NCI-H1930 (cell line): ENCODE measurements at regions not wholly inside any gene's neighbourhood (a gene's known extent, or its start where the extent isn't known, plus 50 kb on each side); places are given as distances from the start of the nearest gene placed in this dataset.

Experiments used
- DNase-seq, 2 experiments: peaks; one replicate each; lab custom pipeline; 2025; lab: John Stamatoyannopoulos, UW

DNA sequence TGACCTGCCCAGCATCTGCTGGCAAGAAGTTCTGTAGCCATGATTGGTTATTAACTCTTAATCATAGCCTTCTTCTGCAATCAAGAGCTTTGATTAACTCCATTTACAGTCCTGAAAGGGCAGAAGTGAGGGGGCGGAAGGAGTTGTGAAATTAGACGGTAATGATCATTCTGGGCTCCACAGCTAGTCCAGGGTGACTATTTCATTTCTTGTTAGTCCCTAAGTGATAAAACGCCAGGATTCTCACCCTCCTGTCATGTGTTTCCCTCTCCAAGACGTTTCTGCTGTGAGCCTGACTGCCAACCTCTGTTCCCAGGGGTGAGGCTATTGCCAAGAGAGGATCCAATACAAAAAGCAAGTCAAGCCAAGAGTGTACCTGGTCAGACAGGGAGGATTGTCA is 155.9 kb upstream of the IPO5 start:
- no peak for DNase-seq

DNA sequence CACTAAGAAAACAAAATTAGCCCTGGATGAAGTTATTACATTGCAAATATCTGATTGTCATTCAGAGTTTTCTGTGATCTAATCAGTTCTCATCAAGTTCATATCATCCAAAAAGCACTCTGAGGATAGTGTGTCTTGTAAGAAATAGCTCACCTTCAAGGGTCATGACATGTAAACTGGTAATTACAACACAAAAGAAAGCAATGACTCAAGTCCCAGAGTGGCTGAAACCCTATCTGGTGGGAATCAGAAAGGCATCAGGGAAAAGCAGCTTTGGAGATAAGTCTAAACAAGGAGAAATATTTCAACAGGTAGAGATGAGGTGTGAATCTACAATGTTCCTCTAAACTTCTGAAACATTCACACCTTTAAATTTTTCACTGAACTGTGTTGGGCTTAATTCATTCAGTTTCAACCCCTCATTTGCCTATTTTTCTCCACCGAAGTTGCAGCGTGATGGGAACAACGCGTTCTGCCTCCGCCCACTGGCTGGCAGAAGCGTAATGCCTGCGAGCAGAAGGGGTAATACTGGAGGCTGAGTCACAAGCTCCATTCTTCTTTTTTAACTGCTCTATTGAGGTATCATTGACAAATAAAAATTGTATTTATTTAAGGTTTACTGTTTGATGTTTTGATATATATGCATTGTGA is 155.2 kb upstream of the IPO5 start:
- peak in 1 of 2 experiments; percentile 13 for DNase-seq

DNA sequence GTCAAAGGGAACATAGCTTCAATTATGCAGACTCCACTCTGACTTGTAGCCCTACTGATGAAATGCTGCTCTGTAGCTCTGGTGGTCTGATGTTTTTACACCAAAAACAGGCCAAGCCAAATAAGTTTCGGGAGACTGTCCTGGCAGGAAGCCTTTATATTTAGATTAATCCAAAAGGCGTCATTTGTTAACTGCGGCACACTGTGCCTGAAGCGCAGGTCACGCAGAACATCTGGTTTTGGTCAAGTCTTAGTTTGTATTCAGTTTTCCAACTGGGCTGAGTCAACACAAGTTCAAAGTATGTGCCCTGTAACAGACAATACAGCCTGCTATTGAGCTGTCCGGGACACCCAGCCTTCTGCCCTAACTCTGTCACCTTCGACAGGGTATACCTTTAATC is 154.6 kb upstream of the IPO5 start:
- no peak for DNase-seq

DNA sequence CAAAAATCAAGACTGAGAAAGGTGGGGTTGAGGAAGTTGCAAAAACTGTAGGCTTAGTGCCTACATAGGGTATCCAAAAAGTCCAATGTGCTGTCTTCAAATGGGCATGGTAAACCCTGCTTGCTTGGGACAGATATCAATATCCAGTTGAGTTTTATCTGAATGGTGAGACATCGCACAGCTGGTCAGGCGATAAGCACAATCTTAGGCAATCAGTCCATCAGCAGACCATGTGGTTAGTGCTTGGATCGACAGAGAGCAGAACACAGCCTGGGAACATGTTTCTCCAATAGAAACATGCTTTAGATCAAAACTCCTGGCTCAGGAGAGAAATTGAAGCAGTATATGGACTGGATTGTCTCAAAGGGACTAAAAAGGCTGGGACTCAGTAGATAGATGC is 151.3 kb upstream of the IPO5 start:
- no peak for DNase-seq

DNA sequence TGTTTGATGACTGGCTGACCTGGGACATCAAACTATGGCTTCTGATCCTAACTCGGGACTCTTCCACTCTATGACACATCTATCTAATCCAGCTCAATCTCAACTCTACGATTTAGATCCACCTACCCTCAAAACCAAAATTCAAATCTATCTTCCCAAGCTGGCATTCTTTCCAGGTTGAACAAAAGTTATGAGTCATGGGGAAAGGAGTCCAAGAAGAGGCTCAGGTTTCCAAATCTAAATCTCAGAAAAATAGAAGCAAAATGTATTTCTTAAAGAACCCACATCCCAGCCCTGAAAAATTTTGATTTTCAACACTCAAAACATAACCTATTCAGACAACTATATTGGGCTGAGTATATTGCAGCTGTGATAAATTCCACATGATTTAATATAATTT is 143.9 kb upstream of the IPO5 start:
- no peak for DNase-seq

DNA sequence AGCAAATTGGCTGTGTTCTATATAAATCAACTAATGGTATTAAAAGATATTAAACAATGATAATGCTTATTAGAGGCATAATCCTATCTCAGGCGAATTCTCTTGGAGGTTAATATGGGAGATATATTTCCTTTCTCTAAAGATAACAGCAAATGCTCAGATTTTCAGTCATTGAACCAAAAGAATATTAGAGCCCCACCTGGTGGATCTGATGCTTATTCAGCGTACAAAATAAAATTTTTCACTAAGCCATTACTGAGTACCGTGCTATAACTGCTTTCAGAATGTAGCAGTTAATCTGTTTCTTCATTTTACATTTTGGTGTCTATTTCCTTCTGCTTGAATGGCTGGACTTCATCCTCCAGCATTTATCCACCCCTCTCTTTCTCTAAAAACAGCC is 143.3 kb upstream of the IPO5 start:
- no peak for DNase-seq

DNA sequence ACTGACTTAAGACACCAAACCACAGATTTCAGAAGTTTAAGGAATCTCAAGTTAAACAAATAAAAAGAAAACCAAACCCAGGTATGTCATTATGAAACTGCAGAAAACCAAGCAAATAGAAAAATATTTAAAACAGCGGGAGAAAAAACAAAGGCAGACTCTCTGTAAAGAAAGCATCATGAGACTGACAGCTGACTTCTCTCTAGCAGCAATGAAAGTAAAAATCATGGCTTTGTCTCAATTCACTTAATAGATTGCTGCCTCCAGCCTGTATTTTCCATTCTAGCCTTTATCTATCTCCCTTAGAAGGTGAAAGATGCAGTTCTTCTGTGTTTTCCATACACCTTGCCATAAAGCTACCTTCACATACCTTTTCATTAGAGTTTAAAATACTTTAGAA is 131.1 kb upstream of the IPO5 start:
- no peak for DNase-seq

DNA sequence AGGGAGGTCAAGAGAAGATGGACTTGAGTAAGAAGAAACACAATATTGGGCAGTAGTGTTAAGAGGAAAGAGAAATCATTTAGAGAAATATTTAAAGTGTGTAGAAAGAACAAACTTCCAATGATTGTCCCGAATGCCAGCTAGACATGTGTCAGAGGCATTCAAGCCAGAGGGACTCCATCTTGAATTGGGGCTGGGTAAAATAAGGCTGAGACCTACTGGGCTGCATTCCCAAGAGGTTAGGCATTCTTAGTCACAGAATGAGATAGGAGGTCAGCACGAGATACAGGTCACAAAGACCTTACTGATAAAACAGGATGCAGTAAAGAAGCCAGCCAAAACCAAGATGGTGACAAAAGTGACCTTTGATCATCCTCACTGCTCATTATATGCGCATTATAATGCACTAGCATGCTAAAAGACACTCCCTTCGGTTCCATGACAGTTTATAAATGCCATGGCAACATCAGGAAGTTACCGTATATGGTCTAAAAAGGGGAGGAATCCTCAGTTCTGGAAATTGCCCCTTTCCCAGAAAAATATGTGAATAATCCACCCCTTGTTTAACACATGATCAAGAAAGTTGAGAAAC is 127.0 kb upstream of the IPO5 start:
- DNase-seq = no peak

DNA sequence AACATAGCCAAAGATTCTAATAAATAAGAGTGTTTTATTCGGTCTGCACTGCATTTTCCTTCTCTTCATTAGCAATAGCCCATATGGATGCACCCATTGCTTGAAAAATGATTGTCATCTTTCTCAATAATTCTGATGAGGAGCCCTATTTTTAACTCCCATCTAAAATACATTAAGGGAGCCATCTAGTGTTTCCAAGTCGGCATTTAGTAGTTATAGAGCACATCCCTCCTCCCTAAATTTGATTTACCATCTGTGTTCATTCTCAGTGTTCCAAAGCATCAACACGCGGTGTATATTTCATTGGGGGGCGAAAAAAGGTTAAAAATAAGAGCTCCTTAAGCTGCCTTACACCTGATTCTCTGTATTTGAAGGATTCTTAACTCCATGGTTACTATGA is 119.2 kb upstream of the IPO5 start:
- no peak for DNase-seq

DNA sequence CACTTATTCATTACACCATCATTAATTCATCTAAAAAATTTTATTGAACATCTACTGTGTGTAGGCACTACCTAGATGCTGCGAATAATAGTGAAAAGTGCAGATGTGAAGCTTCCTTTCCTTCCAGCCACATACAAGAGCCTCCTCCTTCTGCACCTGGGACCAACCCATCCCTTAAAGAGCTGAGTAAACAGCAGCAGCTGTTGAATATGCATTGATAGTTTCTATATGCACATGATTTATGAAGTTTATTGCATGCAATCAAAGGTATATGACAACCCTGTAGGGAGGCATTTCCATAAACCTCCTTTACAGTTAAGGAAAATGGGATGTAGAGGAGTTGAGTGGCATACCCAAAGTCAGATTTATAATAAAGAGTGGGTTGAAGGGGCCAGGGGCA is 110.3 kb upstream of the IPO5 start:
- no peak for DNase-seq

DNA sequence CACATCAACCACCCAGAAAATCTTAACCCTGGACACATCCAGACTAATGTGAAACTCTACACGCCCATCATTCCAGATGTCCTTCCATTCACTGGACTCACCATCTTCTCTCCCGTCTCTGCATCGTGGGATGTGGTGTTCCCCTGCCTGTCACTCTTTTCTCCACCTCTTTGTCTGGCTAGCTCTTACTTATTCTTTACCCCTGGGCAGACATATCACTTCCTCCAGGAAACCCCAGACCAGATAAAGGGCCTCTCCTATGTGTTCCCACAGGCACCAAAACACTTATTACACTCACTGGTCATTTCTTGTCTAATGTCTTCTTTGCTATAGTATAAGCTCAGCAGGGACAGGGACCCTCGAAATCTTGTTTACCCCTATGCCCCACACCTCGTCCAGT is 109.3 kb upstream of the IPO5 start:
- DNase-seq = no peak

DNA sequence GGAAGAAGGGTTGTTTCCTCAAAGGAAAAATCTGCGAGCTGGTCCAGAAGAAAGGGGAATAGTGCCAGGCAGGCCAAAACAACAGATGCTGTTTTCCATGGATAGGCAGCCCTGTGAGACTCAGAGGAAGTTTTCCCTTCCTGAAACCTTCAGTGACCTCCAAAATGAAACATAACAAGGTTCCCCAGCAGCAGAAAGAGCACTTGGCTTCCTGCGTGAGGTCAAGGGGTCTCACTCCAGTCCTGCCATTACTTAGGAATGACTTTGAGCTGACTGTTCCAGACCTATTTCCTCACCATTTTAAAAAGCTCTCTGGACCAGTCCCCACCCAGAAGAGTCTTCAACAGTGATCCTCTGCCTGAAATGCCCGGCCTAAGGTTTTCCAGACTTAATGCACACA is 104.6 kb upstream of the IPO5 start:
- no peak for DNase-seq

DNA sequence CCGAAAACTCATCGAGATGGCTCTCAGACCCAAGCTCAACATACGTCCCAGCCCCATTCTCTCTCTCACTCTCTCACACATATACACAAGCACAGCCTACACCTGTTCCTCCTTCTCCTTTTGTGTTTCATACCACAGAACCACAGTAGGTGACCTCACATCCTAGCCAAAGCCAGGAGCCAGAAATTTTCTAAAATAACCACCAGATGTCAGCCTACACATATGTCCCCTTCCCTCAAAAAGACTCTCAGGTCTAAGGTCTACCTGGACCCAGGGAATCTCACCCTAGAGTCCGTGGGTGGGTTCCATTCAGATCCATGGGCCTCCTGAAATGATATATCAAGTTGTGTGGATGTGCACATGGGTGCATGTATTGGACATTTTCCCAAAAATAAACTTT is 104.2 kb upstream of the IPO5 start:
- peak; percentile 37 to 38 for DNase-seq

DNA sequence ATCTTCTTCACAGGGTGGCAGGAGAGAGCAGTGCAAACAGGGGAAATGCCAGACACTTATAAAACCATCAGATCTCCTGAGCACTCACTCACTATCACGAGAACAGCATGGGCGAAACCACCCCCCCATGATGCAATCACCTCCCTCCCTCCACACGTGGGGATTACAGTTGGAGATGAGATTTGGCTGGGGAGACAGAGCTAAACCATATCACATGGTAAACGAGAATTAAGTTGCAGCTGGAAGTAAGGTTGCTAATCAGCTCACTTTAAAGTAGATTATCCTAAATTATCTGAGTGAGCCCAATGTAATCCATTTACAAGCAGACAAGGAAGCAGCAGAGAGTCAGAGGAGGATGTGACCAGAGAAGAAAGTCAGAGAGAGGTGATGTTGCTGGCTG is 102.2 kb upstream of the IPO5 start:
- DNase-seq = no peak

DNA sequence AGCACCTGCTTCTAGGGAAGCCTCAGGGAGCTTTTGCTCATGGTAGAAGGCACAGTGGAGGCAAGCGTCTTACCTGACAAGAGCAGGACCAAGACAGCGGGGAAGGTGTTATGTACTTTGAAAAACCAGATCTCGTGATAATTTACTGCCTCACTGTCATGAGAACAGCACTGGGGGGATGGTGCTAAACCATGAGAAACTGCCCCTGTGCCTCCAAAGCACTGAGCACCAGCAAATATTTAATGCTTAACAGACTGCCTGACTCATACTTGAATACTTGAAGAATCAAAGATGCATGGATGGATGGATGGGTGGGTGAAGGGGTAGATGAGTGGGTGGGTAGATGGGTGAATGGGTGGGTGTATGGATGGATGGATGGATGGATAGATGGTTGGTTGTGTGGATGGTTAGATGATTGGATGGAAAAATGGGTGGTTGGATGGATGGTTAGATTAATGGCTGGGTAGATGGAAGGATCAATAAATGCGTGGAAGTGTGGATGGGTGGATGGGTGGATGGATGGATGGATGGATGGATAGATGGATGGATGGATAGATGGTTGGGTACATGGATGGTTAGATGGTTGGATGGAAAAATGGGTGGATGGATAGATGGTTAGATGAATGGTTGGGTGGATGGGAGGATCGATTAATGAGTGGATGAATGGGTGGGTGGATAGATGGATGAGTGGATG is 101.1 kb upstream of the IPO5 start:
- DNase-seq = no peak

DNA sequence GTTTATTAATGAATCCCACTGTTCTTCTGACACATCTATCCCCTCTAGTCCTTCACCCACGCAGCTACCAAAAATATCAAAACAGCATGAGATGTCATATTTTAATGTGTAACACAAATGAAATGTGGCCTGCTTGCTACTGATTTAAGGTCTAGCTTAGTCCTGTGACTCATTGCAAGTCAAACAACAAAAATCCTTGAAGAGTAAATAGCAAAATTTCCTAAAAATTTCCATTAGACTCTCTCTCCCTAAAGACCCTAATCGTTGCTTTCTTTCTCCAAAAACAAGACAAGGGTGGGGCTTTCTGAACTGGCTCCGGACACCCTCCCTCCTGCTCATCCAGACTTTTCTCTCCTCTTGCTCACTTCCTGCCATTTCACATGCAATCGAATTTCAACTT is 99.9 kb upstream of the IPO5 start:
- DNase-seq = no peak

DNA sequence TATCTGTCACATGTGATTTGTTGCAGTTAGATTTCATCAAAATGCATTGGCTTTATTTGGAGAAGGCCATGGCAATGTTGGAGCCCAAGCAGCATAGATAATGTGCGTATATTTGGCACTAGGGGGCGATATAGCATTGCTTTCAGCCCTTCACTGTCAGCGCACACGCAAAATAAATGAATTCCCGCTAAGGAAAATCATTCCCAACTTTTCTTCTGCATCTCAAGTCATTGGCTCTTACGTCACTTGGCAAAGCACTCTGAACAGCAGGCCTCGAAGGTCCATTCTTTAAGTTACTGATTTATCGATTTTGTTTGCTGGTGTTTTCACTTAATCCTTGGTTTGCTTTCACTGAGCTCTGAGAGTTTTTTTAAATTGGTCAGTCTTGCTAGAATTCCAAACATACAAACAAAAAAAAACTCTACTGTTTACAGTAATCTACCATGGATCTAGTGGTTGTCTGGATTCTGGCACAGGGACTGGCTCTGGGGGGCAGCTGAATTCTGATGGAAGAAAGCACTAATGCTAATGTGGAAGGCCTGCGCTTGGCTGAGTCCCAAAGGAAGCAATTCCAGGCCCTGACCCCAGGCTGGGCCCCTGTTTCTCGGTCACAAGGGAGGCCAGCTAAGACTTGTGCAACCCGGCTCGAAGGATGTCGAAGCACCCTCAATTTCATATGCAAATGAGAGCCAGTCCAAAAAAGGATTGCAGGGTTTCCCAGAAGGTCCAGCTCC is 97.7 kb upstream of the IPO5 start:
- peak; percentile 53 to 66 for DNase-seq

DNA sequence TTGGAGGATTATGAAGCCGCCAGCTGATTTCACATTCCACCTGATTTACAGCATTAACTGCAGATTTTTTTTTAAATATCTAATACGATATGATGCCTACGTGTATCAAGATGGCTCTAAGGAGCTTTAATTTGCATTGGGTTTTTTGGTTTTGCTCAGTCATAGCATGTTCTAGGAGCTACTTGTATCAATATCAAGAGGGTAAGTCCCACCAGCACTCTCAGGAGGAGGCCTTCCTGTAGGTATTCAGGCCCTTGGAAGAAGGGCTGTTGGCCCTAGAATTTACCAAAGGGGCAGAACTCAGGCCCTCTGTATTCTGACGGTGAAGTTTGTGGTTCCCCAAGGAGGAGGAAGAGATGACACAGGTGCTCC is 97.2 kb upstream of the IPO5 start:
- no peak for DNase-seq

DNA sequence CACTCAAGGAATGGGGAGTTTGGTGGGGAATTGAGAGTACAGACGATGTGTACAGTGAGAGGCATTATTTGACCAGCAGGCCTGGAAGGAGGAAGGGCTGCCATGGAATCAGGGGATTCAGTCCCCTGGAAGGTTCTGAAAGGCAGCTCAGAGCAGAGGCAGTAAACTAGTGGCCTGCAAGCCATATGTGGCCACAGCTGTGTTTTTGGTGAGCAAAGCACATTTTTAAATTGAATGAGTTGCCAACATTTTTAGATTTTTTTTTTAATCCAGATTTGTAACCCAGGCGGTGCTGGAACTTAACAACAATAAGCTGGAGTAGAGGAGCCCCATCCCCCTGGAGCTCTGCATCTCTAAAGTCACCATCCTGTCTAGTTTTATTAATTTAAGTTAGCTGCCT is 95.3 kb upstream of the IPO5 start:
- no peak for DNase-seq

DNA sequence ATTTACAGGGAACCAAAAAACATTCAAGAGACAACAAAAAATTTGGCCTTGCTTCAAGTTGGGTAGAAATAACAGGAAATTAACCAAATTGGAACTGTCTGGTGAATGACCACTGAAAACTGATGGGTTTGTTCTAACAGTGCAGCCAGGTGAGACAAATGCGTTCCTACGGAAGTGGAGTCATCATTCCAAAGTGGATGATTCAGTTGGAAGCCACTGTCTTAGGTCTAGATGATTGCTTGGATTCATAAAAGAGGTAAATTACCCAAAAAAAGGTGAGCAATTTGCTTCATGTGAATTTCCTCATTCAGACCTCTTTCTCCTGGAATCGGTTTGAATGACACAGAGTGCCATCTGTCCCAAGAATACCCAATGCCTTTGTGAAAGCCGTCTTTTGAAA is 87.1 kb upstream of the IPO5 start:
- DNase-seq = no peak

DNA sequence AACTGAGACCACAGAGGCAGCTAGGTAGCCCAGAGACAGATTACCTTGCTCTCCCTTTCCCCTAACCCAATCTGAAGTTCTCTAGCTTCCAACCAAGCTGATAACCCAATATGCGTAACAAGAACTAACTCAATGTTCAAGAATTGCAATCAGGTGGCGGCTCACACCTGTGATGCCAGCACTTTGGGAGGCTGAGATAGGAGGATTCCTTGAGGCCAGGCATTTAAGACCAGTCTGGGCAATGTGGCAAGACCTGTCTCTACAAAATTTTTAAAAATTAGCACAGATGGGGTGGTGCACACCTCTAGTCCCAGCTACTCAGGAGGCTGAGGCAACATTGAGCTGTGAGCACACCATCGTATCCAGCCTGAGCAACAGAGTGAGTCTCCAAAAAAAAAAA is 86.7 kb upstream of the IPO5 start:
- no peak for DNase-seq

DNA sequence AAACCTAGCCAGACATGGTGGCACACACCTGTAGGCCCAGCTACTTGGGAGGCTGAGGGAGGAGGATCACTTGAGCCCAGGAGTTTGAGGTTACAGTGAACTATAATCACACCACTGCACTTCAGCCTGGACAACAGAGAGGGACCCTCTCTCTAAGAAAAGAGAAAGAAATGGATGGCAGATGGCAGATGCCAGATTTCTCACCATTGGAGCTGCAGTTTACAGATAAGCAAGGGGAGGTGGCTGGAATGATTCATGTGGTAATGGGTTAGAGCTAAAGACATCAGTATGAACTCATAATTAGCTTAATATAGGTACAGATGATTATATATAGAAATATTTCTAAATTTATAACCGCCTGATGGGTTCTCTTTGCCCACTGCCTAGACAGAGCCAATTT is 80.1 kb upstream of the IPO5 start:
- DNase-seq = no peak

DNA sequence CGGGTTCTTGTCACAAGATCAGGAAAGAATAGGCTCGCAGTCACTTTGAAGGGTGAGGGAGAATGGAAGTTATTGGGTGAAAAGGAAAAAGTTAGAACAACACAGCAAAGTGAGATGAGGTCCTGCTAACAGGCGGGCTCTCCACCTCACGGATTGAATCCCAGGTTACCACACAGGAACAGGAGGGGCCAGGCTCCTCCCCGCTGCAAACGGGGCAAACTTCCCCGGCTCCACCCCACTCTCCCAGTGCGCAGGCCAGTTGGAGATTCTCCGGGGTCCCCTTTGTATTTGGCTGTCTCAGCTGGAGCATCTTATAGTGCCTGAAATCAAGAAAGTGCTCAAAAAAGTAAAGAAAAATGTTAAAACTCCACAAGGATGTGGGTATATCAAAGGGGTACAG is 78.3 kb upstream of the IPO5 start:
- no peak for DNase-seq
